Ectodermal cell (in vitro differentiated cells): ENCODE measurements at regions not wholly inside any gene's neighbourhood (a gene's known extent, or its start where the extent isn't known, plus 50 kb on each side); places are given as distances from the start of the nearest gene placed in this dataset.

Source experiments
- H3K27ac ChIP-seq: 2 replicates; pipeline ENCODE4 v1.7.0; 2013; ENCODE audit warnings: mild to moderate bottlenecking, low read depth, low read length; ENCODE audit not compliant: insufficient read depth, poor library complexity, severe bottlenecking
- H3K27me3 ChIP-seq: 2 replicates; pipeline ENCODE4 v1.7.0; 2013; ENCODE audit warnings: mild to moderate bottlenecking, low read length; ENCODE audit not compliant: insufficient read depth, control insufficient read depth, poor library complexity, severe bottlenecking
- H3K36me3 ChIP-seq: one replicate; pipeline ENCODE4 v1.7.0; 2013; ENCODE audit warnings: low read length; ENCODE audit not compliant: control insufficient read depth, insufficient read depth
- H3K4me1 ChIP-seq: one replicate; pipeline ENCODE4 v1.7.0; 2013; ENCODE audit warnings: low read length; ENCODE audit not compliant: control insufficient read depth, insufficient read depth
- H3K4me3 ChIP-seq: 2 replicates; pipeline ENCODE4 v1.7.0; 2013; ENCODE audit warnings: low read depth, low read length, control low read depth; ENCODE audit not compliant: insufficient read depth
- H3K9me3 ChIP-seq: 2 replicates; pipeline ENCODE4 v1.7.0; 2013; ENCODE audit warnings: mild to moderate bottlenecking, low read length, moderate library complexity; ENCODE audit not compliant: control insufficient read depth
- WGBS, 2 experiments: methylation state at CpG; one replicate each; pipeline ENCODE4 v1.1.7; 2013; ENCODE audit warnings: missing lambda C conversion rate in 2 of 2; 5-methylcytosine and 5-hydroxymethylcytosine counted together

- no peaks in the 10 kb centered on the region for H3K9me3 ChIP-seq
- no peaks in the 10 kb centered on the region for H3K27me3 ChIP-seq
- H3K4me1 ChIP-seq = peaks cover 27% of the 10 kb centered on the region
- WGBS, 2 experiments = 86 to 89% methylated on average over 13 of the region's 13 CpGs
- no peak overlapping the region for H3K4me3 ChIP-seq
- no peak overlapping the region for H3K27ac ChIP-seq
- no peaks in the 10 kb centered on the region for H3K36me3 ChIP-seq
Observed at GRCh38 chr7:433558-433957, 86.1 kb downstream of the PDGFA start.

GRCh38 chr7:434891-435629 is 84.6 kb downstream of the PDGFA start:
- Histone ChIP-seq H3K27ac (no peak overlapping the region), H3K4me1 (peaks cover 27% of the 10 kb centered on the region), H3K36me3 (no peaks in the 10 kb centered on the region), H3K27me3 (no peaks in the 10 kb centered on the region), H3K9me3 (no peaks in the 10 kb centered on the region), H3K4me3 (no peak overlapping the region)
- 31 to 34% methylated on average over 35 of the region's 35 CpGs for WGBS, 2 experiments

- H3K4me1 ChIP-seq = peaks cover 27% of the 10 kb centered on the region
- H3K27me3 ChIP-seq = no peaks in the 10 kb centered on the region
- H3K36me3 ChIP-seq = no peaks in the 10 kb centered on the region
- no peak overlapping the region for H3K27ac ChIP-seq
- no peaks in the 10 kb centered on the region for H3K9me3 ChIP-seq
- 88% methylated on average over 28 of the region's 28 CpGs for WGBS, 2 experiments
- no peak overlapping the region for H3K4me3 ChIP-seq
Observed at GRCh38 chr7:435630-436366, 83.8 kb downstream of the PDGFA start.

- peaks cover 23% of the 10 kb centered on the region for H3K4me1 ChIP-seq
Observed at GRCh38 chr7:436367-437128, 83.1 kb downstream of the PDGFA start.

GRCh38 chr7:437329-438251 is 82.1 kb downstream of the PDGFA start:
- Histone ChIP-seq H3K9me3 (no peaks in the 10 kb centered on the region), H3K36me3 (no peaks in the 10 kb centered on the region), H3K4me3 (no peak overlapping the region), H3K27ac (no peak overlapping the region), H3K4me1 (peaks cover 21% of the 10 kb centered on the region), H3K27me3 (no peaks in the 10 kb centered on the region)
- WGBS, 2 experiments = 71 to 74% methylated on average over 43 of the region's 43 CpGs

More at GRCh38 chr7:436367-437128, 83.1 kb downstream of the PDGFA start:
- Histone ChIP-seq H3K9me3 (no peaks in the 10 kb centered on the region), H3K27ac (no peak overlapping the region), H3K27me3 (no peaks in the 10 kb centered on the region), H3K36me3 (no peaks in the 10 kb centered on the region), H3K4me3 (no peak overlapping the region)
- 88 to 92% methylated on average over 33 of the region's 33 CpGs for WGBS, 2 experiments

- H3K9me3 ChIP-seq = no peaks in the 10 kb centered on the region
- H3K4me1 ChIP-seq = peaks cover 21% of the 10 kb centered on the region
- no peaks in the 10 kb centered on the region for H3K36me3 ChIP-seq
- H3K4me3 ChIP-seq = no peak overlapping the region
- no peaks in the 10 kb centered on the region for H3K27me3 ChIP-seq
- WGBS, 2 experiments = 92 to 93% methylated on average over 7 of the region's 7 CpGs
- no peak overlapping the region for H3K27ac ChIP-seq
Observed at GRCh38 chr7:438361-438760, 81.3 kb downstream of the PDGFA start.

- Histone ChIP-seq H3K27ac (no peak overlapping the region), H3K9me3 (no peaks in the 10 kb centered on the region), H3K27me3 (no peaks in the 10 kb centered on the region), H3K36me3 (no peaks in the 10 kb centered on the region), H3K4me1 (peaks cover 21% of the 10 kb centered on the region), H3K4me3 (no peak overlapping the region)
- 94 to 96% methylated on average over 14 of the region's 14 CpGs for WGBS, 2 experiments
Observed at GRCh38 chr7:438916-439315, 80.7 kb downstream of the PDGFA start.

- Histone ChIP-seq H3K4me1 (peaks cover 16% of the 10 kb centered on the region), H3K27ac (no peak overlapping the region), H3K4me3 (no peak overlapping the region), H3K36me3 (no peaks in the 10 kb centered on the region), H3K9me3 (no peaks in the 10 kb centered on the region), H3K27me3 (no peaks in the 10 kb centered on the region)
- WGBS, 2 experiments = 81 to 86% methylated on average over 10 of the region's 10 CpGs
Observed at GRCh38 chr7:440059-440749, 79.4 kb downstream of the PDGFA start.

- Histone ChIP-seq H3K9me3 (no peaks in the 10 kb centered on the region), H3K27me3 (no peaks in the 10 kb centered on the region), H3K36me3 (no peaks in the 10 kb centered on the region), H3K4me1 (peaks cover 14% of the 10 kb centered on the region), H3K27ac (no peak overlapping the region), H3K4me3 (no peak overlapping the region)
- 92 to 95% methylated on average over 14 of the region's 14 CpGs for WGBS, 2 experiments
Observed at GRCh38 chr7:441684-442421, 77.8 kb downstream of the PDGFA start.
